ENCODE measurements at regions not wholly inside any gene's neighbourhood (a gene's known extent, or its start where the extent isn't known, plus 50 kb on each side); places are given as distances from the start of the nearest gene placed in this dataset.
"Not testable (repeated sequence)": the region's sequence is repeated elsewhere in the genome, so short reads cannot be mapped to it uniquely, and the experiment has no call there.

- no peak for TF ChIP-seq CTCF (IDR thresholded peaks at IDR 0.05; ENCODE audit: insufficient read depth, low read length, poor library complexity, severe bottlenecking)
- TF ChIP-seq EZH2phosphoT487 (conservative IDR thresholded peaks at IDR 0.05; ENCODE audit: low read length) = no peak
- Histone ChIP-seq H3K4me3 (ENCODE audit: insufficient read depth, low read length, poor library complexity, severe bottlenecking) (no peak overlapping the region), H3K79me2 (ENCODE audit: insufficient read depth, low read length) (no peaks in the 10 kb centered on the region), H3K9ac (ENCODE audit: low read length) (no peak overlapping the region), H3K27me3 (ENCODE audit: low read length) (no peaks in the 10 kb centered on the region), H4K20me1 (ENCODE audit: low read depth, low read length) (no peaks in the 10 kb centered on the region), H3F3A (ENCODE audit: insufficient read depth) (no peaks in the 10 kb centered on the region), H3K9me2 (replicated peaks; ENCODE audit: insufficient read depth, low read length) (no peaks in the 10 kb centered on the region), H3K36me3 (ENCODE audit: low read length) (no peaks in the 10 kb centered on the region), H3K27ac (ENCODE audit: low read depth, low read length) (no peak overlapping the region), H3K9me3 (ENCODE audit: insufficient read depth, low read length) (no peaks in the 10 kb centered on the region), H2AFZ (ENCODE audit: low read depth, low read length, severe bottlenecking) (no peak overlapping the region), H3K4me2 (ENCODE audit: low read depth, low read length, poor library complexity, severe bottlenecking) (no peak overlapping the region)
Observed at GRCh38 chr7:13132314-13132713, 444.9 kb downstream of the ARL4A start.

GRCh38 chr7:13136345-13136744 lies 448.9 kb downstream of the ARL4A start:
- not testable (repeated sequence) for H3F3A ChIP-seq (ENCODE audit: insufficient read depth); H3K27me3 ChIP-seq (ENCODE audit: low read length); H3K9me2 ChIP-seq (replicated peaks; ENCODE audit: insufficient read depth, low read length); H3K9me3 ChIP-seq (ENCODE audit: insufficient read depth, low read length); H3K4me3 ChIP-seq (ENCODE audit: insufficient read depth, low read length, poor library complexity, severe bottlenecking); H3K4me2 ChIP-seq (ENCODE audit: low read depth, low read length, poor library complexity, severe bottlenecking); H3K79me2 ChIP-seq (ENCODE audit: insufficient read depth, low read length); H3K27ac ChIP-seq (ENCODE audit: low read depth, low read length); H3K36me3 ChIP-seq (ENCODE audit: low read length); H2AFZ ChIP-seq (ENCODE audit: low read depth, low read length, severe bottlenecking); H3K9ac ChIP-seq (ENCODE audit: low read length); H4K20me1 ChIP-seq (ENCODE audit: low read depth, low read length)

- Histone ChIP-seq H3K27me3 (ENCODE audit: low read length) (no peaks in the 10 kb centered on the region), H2AFZ (ENCODE audit: low read depth, low read length, severe bottlenecking) (no peak overlapping the region), H4K20me1 (ENCODE audit: low read depth, low read length) (no peaks in the 10 kb centered on the region), H3K9ac (ENCODE audit: low read length) (no peak overlapping the region), H3K36me3 (ENCODE audit: low read length) (no peaks in the 10 kb centered on the region), H3K9me2 (replicated peaks; ENCODE audit: insufficient read depth, low read length) (no peaks in the 10 kb centered on the region; the same call in 1 of the 2 replicates), H3F3A (ENCODE audit: insufficient read depth) (no peaks in the 10 kb centered on the region), H3K27ac (ENCODE audit: low read depth, low read length) (no peak overlapping the region), H3K4me3 (ENCODE audit: insufficient read depth, low read length, poor library complexity, severe bottlenecking) (no peak overlapping the region), H3K9me3 (ENCODE audit: insufficient read depth, low read length) (no peaks in the 10 kb centered on the region), H3K79me2 (ENCODE audit: insufficient read depth, low read length) (no peaks in the 10 kb centered on the region), H3K4me2 (ENCODE audit: low read depth, low read length, poor library complexity, severe bottlenecking) (no peak overlapping the region)
- no peak for TF ChIP-seq EZH2phosphoT487 (conservative IDR thresholded peaks at IDR 0.05; ENCODE audit: low read length)
- no peak for TF ChIP-seq CTCF (IDR thresholded peaks at IDR 0.05; ENCODE audit: insufficient read depth, low read length, poor library complexity, severe bottlenecking)
Observed at GRCh38 chr7:13139436-13139835, 452.0 kb downstream of the ARL4A start.

GRCh38 chr7:13144673-13145072 lies 457.2 kb downstream of the ARL4A start:
- no peaks in the 10 kb centered on the region for H3K27me3 ChIP-seq (ENCODE audit: low read length)
- H3K36me3 ChIP-seq (ENCODE audit: low read length) = no peaks in the 10 kb centered on the region
- no peaks in the 10 kb centered on the region for H3K9me3 ChIP-seq (ENCODE audit: insufficient read depth, low read length)
- H3F3A ChIP-seq (ENCODE audit: insufficient read depth) = no peaks in the 10 kb centered on the region
- H3K9me2 ChIP-seq (replicated peaks; ENCODE audit: insufficient read depth, low read length) = no peaks in the 10 kb centered on the region; the same call in 1 of the 2 replicates
- H2AFZ ChIP-seq (ENCODE audit: low read depth, low read length, severe bottlenecking) = no peak overlapping the region
- no peaks in the 10 kb centered on the region for H4K20me1 ChIP-seq (ENCODE audit: low read depth, low read length)
- H3K27ac ChIP-seq (ENCODE audit: low read depth, low read length) = no peak overlapping the region
- H3K79me2 ChIP-seq (ENCODE audit: insufficient read depth, low read length) = no peaks in the 10 kb centered on the region
- H3K9ac ChIP-seq (ENCODE audit: low read length) = no peak overlapping the region
- no peak overlapping the region for H3K4me3 ChIP-seq (ENCODE audit: insufficient read depth, low read length, poor library complexity, severe bottlenecking)
- no peak overlapping the region for H3K4me2 ChIP-seq (ENCODE audit: low read depth, low read length, poor library complexity, severe bottlenecking)
- TF ChIP-seq CTCF (IDR thresholded peaks at IDR 0.05; ENCODE audit: insufficient read depth, low read length, poor library complexity, severe bottlenecking) (no peak), EZH2phosphoT487 (conservative IDR thresholded peaks at IDR 0.05; ENCODE audit: low read length) (no peak)

All from SU-DHL-6 (cell line).